ENCODE measurements at regions not wholly inside any gene's neighbourhood (a gene's known extent, or its start where the extent isn't known, plus 50 kb on each side); places are given as distances from the start of the nearest gene placed in this dataset.

GRCh38 chr3:178370387-178370786 is 165.8 kb upstream of the KCNMB2 start:
- Histone ChIP-seq H2BK5ac (ENCODE audit: low read depth, low read length, poor library complexity) (no peak overlapping the region), H3K9me3 (ENCODE audit: insufficient read depth, low read depth, low read length) (no peaks in the 10 kb centered on the region), H2AFZ (ENCODE audit: insufficient read depth, low read length, poor library complexity) (no peak overlapping the region), H3K4me1 (ENCODE audit: control insufficient read depth in 1 of 2, insufficient read depth in 2 of 2, low read length in 2 of 2) (no peaks in the 10 kb centered on the region), H2BK12ac (ENCODE audit: low read length) (no peak overlapping the region), H4K91ac (ENCODE audit: low read depth, low read length) (no peak overlapping the region), H3K14ac (ENCODE audit: low read length) (no peak overlapping the region), H2AK5ac (ENCODE audit: low read length) (no peak overlapping the region), H4K12ac (ENCODE audit: low read depth, low read length) (no peak overlapping the region), H3K4me3 (ENCODE audit: low read depth, low read length) (no peak overlapping the region), H3K27ac (ENCODE audit: low read depth, low read length) (no peak overlapping the region), H4K8ac (ENCODE audit: low read depth, low read length) (no peak overlapping the region), H3K4ac (ENCODE audit: low read depth, low read length) (no peak overlapping the region), H3K9ac (ENCODE audit: low read length) (no peak overlapping the region), H3K79me1 (ENCODE audit: low read length) (no peaks in the 10 kb centered on the region), H3K18ac (ENCODE audit: low read length) (no peak overlapping the region), H3K27me3 (ENCODE audit: insufficient read depth, low read length) (no peaks in the 10 kb centered on the region), H3K36me3 (ENCODE audit: control insufficient read depth in 1 of 2, insufficient read depth in 2 of 2, low read length in 2 of 2) (no peaks in the 10 kb centered on the region), H3K23ac (ENCODE audit: low read length) (no peak overlapping the region), H2BK120ac (ENCODE audit: insufficient read depth, low read length, poor library complexity) (no peak overlapping the region), H3K4me2 (ENCODE audit: low read length) (no peak overlapping the region), H3K79me2 (ENCODE audit: control insufficient read depth, insufficient read depth, low read length, poor library complexity) (no peaks in the 10 kb centered on the region)
- DNase-seq = no peak
- no CpG with 5 or more reads among the region's 5 CpGs for WGBS (ENCODE audit: extremely low coverage, insufficient coverage, insufficient read length)

- Histone ChIP-seq H4K12ac (ENCODE audit: low read depth, low read length) (no peak overlapping the region), H3K4me2 (ENCODE audit: low read length) (no peak overlapping the region), H3K27me3 (ENCODE audit: insufficient read depth, low read length) (no peaks in the 10 kb centered on the region), H3K36me3 (ENCODE audit: control insufficient read depth in 1 of 2, insufficient read depth in 2 of 2, low read length in 2 of 2) (no peaks in the 10 kb centered on the region), H3K23ac (ENCODE audit: low read length) (no peak overlapping the region), H2BK5ac (ENCODE audit: low read depth, low read length, poor library complexity) (no peak overlapping the region), H3K4me1 (ENCODE audit: control insufficient read depth in 1 of 2, insufficient read depth in 2 of 2, low read length in 2 of 2) (no peaks in the 10 kb centered on the region), H3K9me3 (ENCODE audit: insufficient read depth, low read depth, low read length) (no peaks in the 10 kb centered on the region), H3K9ac (ENCODE audit: low read length) (no peak overlapping the region), H4K8ac (ENCODE audit: low read depth, low read length) (no peak overlapping the region), H3K18ac (ENCODE audit: low read length) (no peak overlapping the region), H3K27ac (ENCODE audit: low read depth, low read length) (peak overlapping the region; percentile 96), H2AFZ (ENCODE audit: insufficient read depth, low read length, poor library complexity) (no peak overlapping the region), H3K79me2 (ENCODE audit: control insufficient read depth, insufficient read depth, low read length, poor library complexity) (no peaks in the 10 kb centered on the region), H4K91ac (ENCODE audit: low read depth, low read length) (no peak overlapping the region), H2BK12ac (ENCODE audit: low read length) (no peak overlapping the region), H2BK120ac (ENCODE audit: insufficient read depth, low read length, poor library complexity) (no peak overlapping the region), H3K4ac (ENCODE audit: low read depth, low read length) (no peak overlapping the region), H3K4me3 (ENCODE audit: low read depth, low read length) (no peak overlapping the region), H3K14ac (ENCODE audit: low read length) (no peak overlapping the region), H2AK5ac (ENCODE audit: low read length) (no peak overlapping the region), H3K79me1 (ENCODE audit: low read length) (peaks cover 8% of the 10 kb centered on the region)
- DNase-seq = peak in 1 of 2 donors; percentile 50
- WGBS (ENCODE audit: extremely low coverage, insufficient coverage, insufficient read length) = no CpG with 5 or more reads among the region's 1 CpG
These were observed 154.7 kb upstream of the KCNMB2 start for GRCh38 chr3:178381555-178381954.

GRCh38 chr3:178381971-178382448 is 154.2 kb upstream of the KCNMB2 start:
- no CpG with 5 or more reads among the region's 1 CpG for WGBS (ENCODE audit: extremely low coverage, insufficient coverage, insufficient read length)
- H2BK5ac ChIP-seq (ENCODE audit: low read depth, low read length, poor library complexity) = no peak overlapping the region
- no peaks in the 10 kb centered on the region for H3K4me1 ChIP-seq (ENCODE audit: control insufficient read depth in 1 of 2, insufficient read depth in 2 of 2, low read length in 2 of 2)
- no peak overlapping the region for H3K9ac ChIP-seq (ENCODE audit: low read length)
- H3K14ac ChIP-seq (ENCODE audit: low read length) = no peak overlapping the region
- no peak overlapping the region for H4K12ac ChIP-seq (ENCODE audit: low read depth, low read length)
- no peak overlapping the region for H3K4ac ChIP-seq (ENCODE audit: low read depth, low read length)
- H2AFZ ChIP-seq (ENCODE audit: insufficient read depth, low read length, poor library complexity) = no peak overlapping the region
- H3K18ac ChIP-seq (ENCODE audit: low read length) = no peak overlapping the region
- no peaks in the 10 kb centered on the region for H3K9me3 ChIP-seq (ENCODE audit: insufficient read depth, low read depth, low read length)
- no peak overlapping the region for H3K4me3 ChIP-seq (ENCODE audit: low read depth, low read length)
- H3K79me2 ChIP-seq (ENCODE audit: control insufficient read depth, insufficient read depth, low read length, poor library complexity) = no peaks in the 10 kb centered on the region
- DNase-seq = no peak
- no peak overlapping the region for H3K23ac ChIP-seq (ENCODE audit: low read length)
- no peak overlapping the region for H2BK12ac ChIP-seq (ENCODE audit: low read length)
- peaks cover 8% of the 10 kb centered on the region for H3K79me1 ChIP-seq (ENCODE audit: low read length)
- no peaks in the 10 kb centered on the region for H3K36me3 ChIP-seq (ENCODE audit: control insufficient read depth in 1 of 2, insufficient read depth in 2 of 2, low read length in 2 of 2)
- H3K27me3 ChIP-seq (ENCODE audit: insufficient read depth, low read length) = no peaks in the 10 kb centered on the region
- no peak overlapping the region for H3K4me2 ChIP-seq (ENCODE audit: low read length)
- H4K8ac ChIP-seq (ENCODE audit: low read depth, low read length) = no peak overlapping the region
- H3K27ac ChIP-seq (ENCODE audit: low read depth, low read length) = peak overlapping the region; percentile 96
- no peak overlapping the region for H2AK5ac ChIP-seq (ENCODE audit: low read length)
- H2BK120ac ChIP-seq (ENCODE audit: insufficient read depth, low read length, poor library complexity) = peak overlapping the region; percentile 83
- H4K91ac ChIP-seq (ENCODE audit: low read depth, low read length) = no peak overlapping the region

- no peak overlapping the region for H4K91ac ChIP-seq (ENCODE audit: low read depth, low read length)
- H3K27me3 ChIP-seq (ENCODE audit: insufficient read depth, low read length) = no peaks in the 10 kb centered on the region
- no peak overlapping the region for H3K4me3 ChIP-seq (ENCODE audit: low read depth, low read length)
- H2BK12ac ChIP-seq (ENCODE audit: low read length) = no peak overlapping the region
- no peak overlapping the region for H2AFZ ChIP-seq (ENCODE audit: insufficient read depth, low read length, poor library complexity)
- H3K4me2 ChIP-seq (ENCODE audit: low read length) = no peak overlapping the region
- H3K23ac ChIP-seq (ENCODE audit: low read length) = no peak overlapping the region
- no peak overlapping the region for H2BK5ac ChIP-seq (ENCODE audit: low read depth, low read length, poor library complexity)
- no peak overlapping the region for H2AK5ac ChIP-seq (ENCODE audit: low read length)
- no peak overlapping the region for H2BK120ac ChIP-seq (ENCODE audit: insufficient read depth, low read length, poor library complexity)
- H3K14ac ChIP-seq (ENCODE audit: low read length) = no peak overlapping the region
- H3K79me1 ChIP-seq (ENCODE audit: low read length) = peaks cover 10% of the 10 kb centered on the region
- no peak overlapping the region for H3K18ac ChIP-seq (ENCODE audit: low read length)
- H3K9ac ChIP-seq (ENCODE audit: low read length) = no peak overlapping the region
- peak; percentile 86 to 96 for DNase-seq
- whole genome bisulfite sequencing (ENCODE audit: extremely low coverage, insufficient coverage, insufficient read length) = no CpG with 5 or more reads among the region's 1 CpG
- H3K79me2 ChIP-seq (ENCODE audit: control insufficient read depth, insufficient read depth, low read length, poor library complexity) = no peaks in the 10 kb centered on the region
- H4K8ac ChIP-seq (ENCODE audit: low read depth, low read length) = no peak overlapping the region
- H3K27ac ChIP-seq (ENCODE audit: low read depth, low read length) = peak overlapping the region; percentile 53
- no peak overlapping the region for H4K12ac ChIP-seq (ENCODE audit: low read depth, low read length)
- no peaks in the 10 kb centered on the region for H3K36me3 ChIP-seq (ENCODE audit: control insufficient read depth in 1 of 2, insufficient read depth in 2 of 2, low read length in 2 of 2)
- no peak overlapping the region for H3K4ac ChIP-seq (ENCODE audit: low read depth, low read length)
- H3K4me1 ChIP-seq (ENCODE audit: control insufficient read depth in 1 of 2, insufficient read depth in 2 of 2, low read length in 2 of 2) = no peaks in the 10 kb centered on the region
- no peaks in the 10 kb centered on the region for H3K9me3 ChIP-seq (ENCODE audit: insufficient read depth, low read depth, low read length)
These were observed 153.7 kb upstream of the KCNMB2 start for GRCh38 chr3:178382449-178383061.

Measured in trophoblast cell (in vitro differentiated cells and primary cell).